ENCODE measurements at regions not wholly inside any gene's neighbourhood (a gene's known extent, or its start where the extent isn't known, plus 50 kb on each side); places are given as distances from the start of the nearest gene placed in this dataset.

- TF ChIP-seq POLR2A (IDR thresholded peaks at IDR 0.05), result no peak
- TF ChIP-seq CTCF (IDR thresholded peaks at IDR 0.05), result no peak
These were observed 101.6 kb upstream of the ESRRB start for GRCh38 chr14:76274324-76274723.

All from vagina (tissue), 2 donors.